ENCODE measurements at regions not wholly inside any gene's neighbourhood (a gene's known extent, or its start where the extent isn't known, plus 50 kb on each side); places are given as distances from the start of the nearest gene placed in this dataset.
A peak's percentile ranks its signal among the peaks of the same experiment; 100 is the strongest.

DNA sequence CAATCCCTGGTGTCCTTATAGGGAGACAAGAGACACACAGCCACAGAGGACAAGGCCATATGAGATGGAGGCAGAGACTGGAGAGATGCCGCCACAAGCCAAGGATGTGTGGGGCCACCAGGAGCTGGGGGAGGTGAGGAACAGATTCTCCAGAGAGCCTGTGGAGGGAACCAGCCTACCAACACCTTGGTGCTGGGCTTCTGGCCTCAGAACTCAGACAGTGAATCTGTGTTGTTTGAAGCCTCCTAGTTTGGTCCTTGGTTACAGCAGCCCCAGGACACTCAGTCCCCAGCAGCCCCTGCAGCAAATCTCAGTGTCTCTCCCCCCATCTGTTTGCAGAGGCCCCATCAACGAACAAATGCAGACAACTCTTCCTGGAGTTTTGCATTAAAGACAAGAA, 73.2 kb upstream of the BHLHE23 start:
- Histone ChIP-seq H3K27me3 (ENCODE audit: insufficient read depth, poor library complexity, severe bottlenecking) (peaks cover 39% of the 10 kb centered on the region), H3K4me3 (ENCODE audit: severe bottlenecking) (no peak overlapping the region), H3K27ac (ENCODE audit: poor library complexity, severe bottlenecking) (no peak overlapping the region), H3K9me3 (ENCODE audit: severe bottlenecking) (peaks cover 20% of the 10 kb centered on the region), H3K4me1 (ENCODE audit: insufficient read depth, poor library complexity, severe bottlenecking) (no peaks in the 10 kb centered on the region), H3K36me3 (ENCODE audit: low read depth) (no peaks in the 10 kb centered on the region)
- TF ChIP-seq, protein P1, sequence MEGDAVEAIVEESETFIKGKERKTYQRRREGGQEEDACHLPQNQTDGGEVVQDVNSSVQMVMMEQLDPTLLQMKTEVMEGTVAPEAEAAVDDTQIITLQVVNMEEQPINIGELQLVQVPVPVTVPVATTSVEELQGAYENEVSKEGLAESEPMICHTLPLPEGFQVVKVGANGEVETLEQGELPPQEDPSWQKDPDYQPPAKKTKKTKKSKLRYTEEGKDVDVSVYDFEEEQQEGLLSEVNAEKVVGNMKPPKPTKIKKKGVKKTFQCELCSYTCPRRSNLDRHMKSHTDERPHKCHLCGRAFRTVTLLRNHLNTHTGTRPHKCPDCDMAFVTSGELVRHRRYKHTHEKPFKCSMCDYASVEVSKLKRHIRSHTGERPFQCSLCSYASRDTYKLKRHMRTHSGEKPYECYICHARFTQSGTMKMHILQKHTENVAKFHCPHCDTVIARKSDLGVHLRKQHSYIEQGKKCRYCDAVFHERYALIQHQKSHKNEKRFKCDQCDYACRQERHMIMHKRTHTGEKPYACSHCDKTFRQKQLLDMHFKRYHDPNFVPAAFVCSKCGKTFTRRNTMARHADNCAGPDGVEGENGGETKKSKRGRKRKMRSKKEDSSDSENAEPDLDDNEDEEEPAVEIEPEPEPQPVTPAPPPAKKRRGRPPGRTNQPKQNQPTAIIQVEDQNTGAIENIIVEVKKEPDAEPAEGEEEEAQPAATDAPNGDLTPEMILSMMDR (IDR thresholded peaks at IDR 0.05; ENCODE audit: poor library complexity, severe bottlenecking), result no peak
- peak; percentile 62 for DNase-seq (ENCODE audit: low spot score)
- ATAC-seq (ENCODE audit: low read depth), result no peak

DNA sequence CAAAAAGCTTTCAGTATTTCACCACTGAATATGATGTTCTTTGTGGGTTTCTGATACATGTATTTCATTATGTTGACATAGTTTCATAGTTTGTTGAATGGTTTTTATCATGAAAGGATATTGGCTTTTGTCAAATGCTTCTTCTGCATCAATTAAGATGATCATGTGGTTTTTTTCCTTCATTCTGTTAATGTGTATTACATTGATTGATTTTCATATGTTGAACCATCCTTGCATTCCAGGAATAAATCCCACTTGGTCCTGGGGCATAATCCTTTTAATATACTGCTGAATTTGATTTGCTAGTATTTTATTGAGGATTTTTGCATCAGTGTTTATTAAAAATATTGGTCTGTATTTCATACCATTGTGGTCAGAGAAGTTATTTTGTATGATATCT, 70.9 kb upstream of the BHLHE23 start:
- ATAC-seq (ENCODE audit: low read depth) (no peak), DNase-seq (ENCODE audit: low spot score) (no peak)
- H3K27ac ChIP-seq (ENCODE audit: poor library complexity, severe bottlenecking), result no peak overlapping the region
- H3K36me3 ChIP-seq (ENCODE audit: low read depth), result no peaks in the 10 kb centered on the region
- H3K4me1 ChIP-seq (ENCODE audit: insufficient read depth, poor library complexity, severe bottlenecking), result no peaks in the 10 kb centered on the region
- H3K27me3 ChIP-seq (ENCODE audit: insufficient read depth, poor library complexity, severe bottlenecking), result peaks cover 33% of the 10 kb centered on the region
- TF ChIP-seq, protein P1 (IDR thresholded peaks at IDR 0.05; ENCODE audit: poor library complexity, severe bottlenecking), result no peak
- H3K4me3 ChIP-seq (ENCODE audit: severe bottlenecking), result no peak overlapping the region
- H3K9me3 ChIP-seq (ENCODE audit: severe bottlenecking), result peaks cover 20% of the 10 kb centered on the region

DNA sequence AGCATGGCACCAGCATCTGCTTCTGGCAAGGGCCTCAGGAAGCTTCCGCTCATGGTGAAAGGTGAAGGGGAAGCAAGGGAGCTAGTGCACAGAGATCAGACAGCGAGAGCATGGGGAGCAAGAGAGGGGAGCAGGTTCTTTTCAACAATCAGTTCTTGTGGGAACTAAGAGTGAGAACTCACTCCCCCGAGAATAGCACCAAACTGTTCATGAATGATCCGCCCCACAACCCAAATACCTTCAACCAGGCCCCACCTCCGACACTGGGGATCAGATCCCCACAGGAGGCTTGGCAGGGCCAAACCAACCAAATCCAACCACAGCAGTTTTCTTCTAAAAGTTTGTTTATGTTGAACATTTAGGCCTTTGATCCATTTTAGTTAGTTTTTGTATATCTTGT, 69.7 kb upstream of the BHLHE23 start:
- no peaks in the 10 kb centered on the region for H3K4me1 ChIP-seq (ENCODE audit: insufficient read depth, poor library complexity, severe bottlenecking)
- peaks cover 39% of the 10 kb centered on the region for H3K27me3 ChIP-seq (ENCODE audit: insufficient read depth, poor library complexity, severe bottlenecking)
- H3K36me3 ChIP-seq (ENCODE audit: low read depth), result no peaks in the 10 kb centered on the region
- no peak overlapping the region for H3K4me3 ChIP-seq (ENCODE audit: severe bottlenecking)
- TF ChIP-seq, protein P1 (IDR thresholded peaks at IDR 0.05; ENCODE audit: poor library complexity, severe bottlenecking), result no peak
- peak; percentile 52 for DNase-seq (ENCODE audit: low spot score)
- no peak for ATAC-seq (ENCODE audit: low read depth)
- H3K27ac ChIP-seq (ENCODE audit: poor library complexity, severe bottlenecking), result no peak overlapping the region
- peaks cover 20% of the 10 kb centered on the region for H3K9me3 ChIP-seq (ENCODE audit: severe bottlenecking)

DNA sequence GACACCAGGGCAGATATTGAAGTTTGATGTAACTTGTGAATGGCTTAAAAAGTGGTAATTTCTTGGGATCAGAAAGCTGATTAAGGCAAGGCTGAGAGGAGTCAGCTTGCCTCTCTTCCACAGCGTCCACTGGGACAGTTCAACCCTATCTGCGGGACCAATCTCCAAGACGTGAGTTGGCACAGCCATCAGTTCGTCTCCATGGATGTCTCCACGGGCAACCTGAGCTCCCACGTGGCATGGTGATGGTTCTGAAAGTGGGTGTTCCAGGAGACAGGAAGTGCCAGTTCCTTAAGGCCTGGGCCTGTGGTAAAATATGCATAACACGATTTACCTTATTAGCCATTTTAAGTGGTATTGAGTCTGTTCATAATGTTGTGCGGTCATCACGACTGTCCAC, 67.9 kb upstream of the BHLHE23 start:
- no peak overlapping the region for H3K4me3 ChIP-seq (ENCODE audit: severe bottlenecking)
- TF ChIP-seq, protein P1 (IDR thresholded peaks at IDR 0.05; ENCODE audit: poor library complexity, severe bottlenecking), result no peak
- H3K36me3 ChIP-seq (ENCODE audit: low read depth), result no peaks in the 10 kb centered on the region
- peaks cover 50% of the 10 kb centered on the region for H3K27me3 ChIP-seq (ENCODE audit: insufficient read depth, poor library complexity, severe bottlenecking)
- no peak overlapping the region for H3K27ac ChIP-seq (ENCODE audit: poor library complexity, severe bottlenecking)
- H3K4me1 ChIP-seq (ENCODE audit: insufficient read depth, poor library complexity, severe bottlenecking), result no peaks in the 10 kb centered on the region
- peaks cover 20% of the 10 kb centered on the region for H3K9me3 ChIP-seq (ENCODE audit: severe bottlenecking)
- DNase-seq (ENCODE audit: low spot score) (peak; percentile 65), ATAC-seq (ENCODE audit: low read depth) (no peak)

DNA sequence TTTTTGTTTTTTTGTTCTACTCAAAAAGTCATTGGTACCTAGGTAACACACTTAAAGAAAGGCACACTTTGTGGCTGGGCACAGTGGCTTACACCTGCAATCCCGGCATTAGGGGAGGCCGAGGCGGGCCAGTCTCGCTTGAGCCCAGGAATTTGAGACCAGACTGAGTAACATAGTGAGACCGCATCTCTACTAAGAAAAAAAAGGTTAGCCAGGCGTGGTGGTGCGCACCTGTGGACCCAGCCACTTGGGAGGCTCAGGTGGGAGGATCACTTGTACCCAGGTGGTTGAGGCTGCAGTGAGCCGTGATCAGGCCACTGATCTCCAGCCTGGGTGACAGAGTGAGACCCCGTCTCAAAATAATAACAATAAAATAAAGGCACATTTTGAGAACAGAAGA, 67.4 kb upstream of the BHLHE23 start:
- Histone ChIP-seq H3K36me3 (ENCODE audit: low read depth) (no peaks in the 10 kb centered on the region), H3K4me3 (ENCODE audit: severe bottlenecking) (no peak overlapping the region), H3K27ac (ENCODE audit: poor library complexity, severe bottlenecking) (no peak overlapping the region), H3K4me1 (ENCODE audit: insufficient read depth, poor library complexity, severe bottlenecking) (no peaks in the 10 kb centered on the region), H3K27me3 (ENCODE audit: insufficient read depth, poor library complexity, severe bottlenecking) (peaks cover 51% of the 10 kb centered on the region), H3K9me3 (ENCODE audit: severe bottlenecking) (peaks cover 19% of the 10 kb centered on the region)
- peak; percentile 61 for DNase-seq (ENCODE audit: low spot score)
- TF ChIP-seq, protein P1 (IDR thresholded peaks at IDR 0.05; ENCODE audit: poor library complexity, severe bottlenecking), result no peak
- no peak for ATAC-seq (ENCODE audit: low read depth)
